H1 (cell line): ENCODE measurements at regions not wholly inside any gene's neighbourhood (a gene's known extent, or its start where the extent isn't known, plus 50 kb on each side); places are given as distances from the start of the nearest gene placed in this dataset.

Experiments used
- CHD2 ChIP-seq: IDR thresholded peaks from 2 replicates; pipeline ENCODE4 v1.6.1; 2012; ENCODE audit warnings: low read length, improper control_type of control experiment
- CHD7 ChIP-seq: fragments of 300-600 bp; sonication (generic); IDR thresholded peaks from 2 replicates; pipeline ENCODE4 v1.7.1; 2012; ENCODE audit warnings: low read length, moderate library complexity, mild to moderate bottlenecking, inconsistent platforms; ENCODE audit not compliant: insufficient replicate concordance
- HDAC2 ChIP-seq, 2 experiments: fragments of 300-600 bp in 1 of 2; sonication (generic) in 1 of 2; IDR thresholded peaks; 2 replicates each; pipeline ENCODE4 v1.6.1; 2011 to 2012; ENCODE audit warnings: low read depth in 2 of 2, low read length in 2 of 2, mild to moderate bottlenecking in 2 of 2, moderate library complexity in 2 of 2, borderline replicate concordance in 1 of 2, inconsistent platforms in 1 of 2
- KDM4A ChIP-seq: IDR thresholded peaks from one replicate; pipeline ENCODE4 v1.7.1; 2012; ENCODE audit warnings: low read depth, mild to moderate bottlenecking, moderate library complexity, low read length, inconsistent platforms; ENCODE audit not compliant: severe bottlenecking
- KDM5A ChIP-seq: fragments of 200-600 bp; IDR thresholded peaks from 2 replicates; pipeline ENCODE4 v1.7.1; 2012; ENCODE audit warnings: mild to moderate bottlenecking, low read length, inconsistent platforms, mixed read lengths
- MAX ChIP-seq: IDR thresholded peaks from 2 replicates; pipeline ENCODE4 v1.6.1; 2012; ENCODE audit warnings: inconsistent platforms
- RBBP5 ChIP-seq: IDR thresholded peaks from 2 replicates; pipeline ENCODE4 v1.7.1; 2012; ENCODE audit warnings: low read depth, mild to moderate bottlenecking, inconsistent platforms, low read length, moderate library complexity, borderline replicate concordance
- SIX5 ChIP-seq: IDR thresholded peaks from 2 replicates; pipeline ENCODE4 v1.6.1; 2011; ENCODE audit warnings: mild to moderate bottlenecking, low read depth, low read length
- TAF7 ChIP-seq: optimal IDR thresholded peaks from 2 replicates; pipeline ENCODE3; 2011; ENCODE audit warnings: low read depth, mild to moderate bottlenecking, inconsistent platforms, low read length, moderate library complexity, borderline replicate concordance
- TBP ChIP-seq: IDR thresholded peaks from 2 replicates; pipeline ENCODE4 v1.6.1; 2011; ENCODE audit warnings: low read depth, low read length, improper control_type of control experiment

- no peak for TF ChIP-seq CHD7
- no peak for TF ChIP-seq HDAC2 (IDR thresholded peaks at IDR 0.05; ENCODE audit: borderline replicate concordance in 1 of 2, low read depth in 2 of 2, low read length in 2 of 2)
- TF ChIP-seq SIX5: no peak
- TF ChIP-seq TBP: no peak
- no peak for TF ChIP-seq CHD2
- TF ChIP-seq KDM4A: no peak
- TF ChIP-seq KDM5A: no peak
- no peak for TF ChIP-seq TAF7
- no peak for TF ChIP-seq MAX
- no peak for TF ChIP-seq RBBP5
Measured at GRCh38 chr9:1890816-1891215, 124.3 kb upstream of the SMARCA2 start (continued).
